OCI-LY1 (cell line): ENCODE measurements at regions not wholly inside any gene's neighbourhood (a gene's known extent, or its start where the extent isn't known, plus 50 kb on each side); places are given as distances from the start of the nearest gene placed in this dataset.

ENCODE experiments used
- H2AFZ ChIP-seq: fragments of 200-600 bp; sonication (generic), shearing (Covaris generic); 2 replicates; pipeline ENCODE4 v1.6.0; 2014; ENCODE audit warnings: antibody characterized with exemption, mild to moderate bottlenecking, low read length
- H3F3A ChIP-seq: fragments of 200-600 bp; sonication (generic), shearing (Covaris generic); 2 replicates; pipeline ENCODE4 v1.6.0; 2014; ENCODE audit warnings: mild to moderate bottlenecking, antibody characterized with exemption, low read length, moderate library complexity; ENCODE audit not compliant: insufficient read depth
- H3K27ac ChIP-seq: fragments of 200-600 bp; sonication (generic); 2 replicates; pipeline ENCODE4 v1.5.1; 2014; ENCODE audit warnings: low read length, mixed run types, mild to moderate bottlenecking, low read depth; ENCODE audit not compliant: poor library complexity, severe bottlenecking
- H3K27me3 ChIP-seq: fragments of 200-600 bp; sonication (generic); 2 replicates; pipeline ENCODE4 v1.6.0; 2014; ENCODE audit warnings: antibody characterized with exemption, mild to moderate bottlenecking, low read length, moderate library complexity; ENCODE audit not compliant: insufficient read depth
- H3K36me3 ChIP-seq: fragments of 200-600 bp; sonication (generic); 2 replicates; pipeline ENCODE4 v1.6.1; 2014; ENCODE audit warnings: mild to moderate bottlenecking, antibody characterized with exemption, low read length, moderate library complexity, mixed read lengths; ENCODE audit not compliant: insufficient read depth
- H3K4me1 ChIP-seq: fragments of 200-600 bp; sonication (generic); 2 replicates; pipeline ENCODE4 v1.5.1; 2014; ENCODE audit warnings: mild to moderate bottlenecking, low read length, moderate library complexity; ENCODE audit not compliant: insufficient read depth, severe bottlenecking
- H3K4me2 ChIP-seq: fragments of 200-600 bp; sonication (generic), shearing (Covaris generic); 2 replicates; pipeline ENCODE4 v1.6.1; 2014; ENCODE audit warnings: low read length
- H3K4me3 ChIP-seq: fragments of 200-600 bp; sonication (generic); 2 replicates; pipeline ENCODE4 v1.5.1; 2014; ENCODE audit warnings: low read length, low read depth, mild to moderate bottlenecking, mixed read lengths; ENCODE audit not compliant: poor library complexity, severe bottlenecking
- H3K79me2 ChIP-seq: fragments of 200-600 bp; shearing (Covaris generic); 2 replicates; pipeline ENCODE4 v1.6.1; 2016; ENCODE audit warnings: mixed run types, low read length, mixed read lengths; ENCODE audit not compliant: insufficient read depth
- H3K9ac ChIP-seq: fragments of 200-600 bp; sonication (generic), shearing (Covaris generic); 2 replicates; pipeline ENCODE4 v1.6.1; 2014; ENCODE audit warnings: mild to moderate bottlenecking, low read length, mixed read lengths
- H3K9me2 ChIP-seq: fragments of 200-600 bp; sonication (generic), shearing (Covaris generic); 2 replicates; pipeline ENCODE4 v1.6.1; 2014; ENCODE audit warnings: low read depth, mild to moderate bottlenecking, low read length, mixed read lengths
- H3K9me3 ChIP-seq: fragments of 200-600 bp; shearing (Covaris generic); 2 replicates; pipeline ENCODE4 v1.6.1; 2014; ENCODE audit warnings: low read length, mixed read lengths
- H4K20me1 ChIP-seq: fragments of 200-600 bp; sonication (generic), shearing (Covaris generic); 2 replicates; pipeline ENCODE4 v1.6.0; 2016; ENCODE audit warnings: mild to moderate bottlenecking, low read length; ENCODE audit not compliant: insufficient read depth
- CTCF ChIP-seq: fragments of 200-600 bp; sonication (generic), shearing (Covaris generic); IDR thresholded peaks from 2 replicates; pipeline ENCODE4 v1.5.1; 2017; ENCODE audit warnings: mild to moderate bottlenecking, antibody characterized with exemption, low read length, moderate library complexity, mixed read lengths
- EZH2 ChIP-seq: fragments of 200-600 bp; sonication (generic), shearing (Covaris generic); IDR thresholded peaks from 2 replicates; pipeline ENCODE4 v1.8.0; 2017; ENCODE audit warnings: borderline replicate concordance, mixed run types, mild to moderate bottlenecking, antibody characterized with exemption, low read length, moderate library complexity, mixed read lengths

DNA sequence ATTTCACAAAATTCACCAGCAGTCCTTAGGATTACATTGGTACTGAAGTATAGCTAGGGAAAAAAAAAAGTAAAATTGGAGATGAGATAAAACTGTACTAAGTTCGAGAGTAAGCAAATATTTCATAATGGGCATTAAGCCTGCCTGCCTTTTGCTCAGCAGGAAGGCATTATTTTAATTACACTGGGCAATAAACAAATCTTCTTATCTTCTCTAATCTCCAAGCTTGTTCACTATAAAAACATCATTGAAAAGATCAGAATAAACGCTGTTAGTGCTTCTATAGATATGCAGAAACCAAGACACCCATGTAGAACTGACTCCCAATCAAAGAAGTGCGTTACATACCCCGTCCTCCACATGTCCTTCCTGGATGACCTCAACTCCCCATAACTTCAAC is 174.2 kb upstream of the CHODL start:
- Histone ChIP-seq H4K20me1 (no peaks in the 10 kb centered on the region), H3K36me3 (no peaks in the 10 kb centered on the region), H3K4me2 (no peak overlapping the region), H3K9ac (no peak overlapping the region), H2AFZ (no peak overlapping the region), H3K4me1 (no peaks in the 10 kb centered on the region), H3K79me2 (no peaks in the 10 kb centered on the region), H3K27me3 (no peaks in the 10 kb centered on the region), H3K27ac (no peak overlapping the region), H3F3A (no peaks in the 10 kb centered on the region), H3K9me2 (no peaks in the 10 kb centered on the region), H3K4me3 (no peak overlapping the region), H3K9me3 (no peaks in the 10 kb centered on the region)
- TF ChIP-seq CTCF (no peak), EZH2 (no peak)

DNA sequence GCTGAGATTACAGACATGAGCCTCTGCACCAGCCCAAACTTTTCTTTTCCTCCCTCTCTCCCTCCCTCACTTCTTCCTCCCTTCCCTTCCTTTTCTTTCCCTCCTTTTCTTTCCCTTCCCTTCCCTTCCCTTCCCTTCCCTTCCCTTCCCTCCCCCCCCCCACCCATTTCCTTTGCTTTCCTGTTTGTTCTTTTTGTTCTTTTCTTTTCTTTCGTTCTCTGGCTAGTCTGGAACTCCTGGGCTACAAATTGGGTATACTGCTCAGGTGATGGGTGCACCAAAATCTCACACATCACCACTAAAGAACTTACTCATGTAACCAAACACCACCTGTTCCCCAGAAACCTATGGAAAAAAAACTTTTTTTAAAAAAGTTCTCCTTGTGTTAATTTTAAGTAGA is 174.8 kb upstream of the CHODL start:
- Histone ChIP-seq H3K27me3 (no peaks in the 10 kb centered on the region), H3K4me2 (no peak overlapping the region), H3K9me2 (no peaks in the 10 kb centered on the region)

GRCh38 chr21:18060402-18060801 is 184.2 kb upstream of the CHODL start:
- H3K9ac ChIP-seq: no peak overlapping the region
- H3K79me2 ChIP-seq: no peaks in the 10 kb centered on the region
- no peaks in the 10 kb centered on the region for H4K20me1 ChIP-seq
- no peaks in the 10 kb centered on the region for H3K9me3 ChIP-seq
- no peak overlapping the region for H3K4me2 ChIP-seq
- H3F3A ChIP-seq: no peaks in the 10 kb centered on the region
- H2AFZ ChIP-seq: no peak overlapping the region
- no peak overlapping the region for H3K4me3 ChIP-seq
- no peaks in the 10 kb centered on the region for H3K4me1 ChIP-seq
- no peak overlapping the region for H3K27ac ChIP-seq
- H3K36me3 ChIP-seq: no peaks in the 10 kb centered on the region
- TF ChIP-seq CTCF: no peak
- TF ChIP-seq EZH2: no peak
- H3K9me2 ChIP-seq: no peaks in the 10 kb centered on the region
- no peaks in the 10 kb centered on the region for H3K27me3 ChIP-seq

More for the DNA sequence above, 174.8 kb upstream of the CHODL start:
- no peaks in the 10 kb centered on the region for H3F3A ChIP-seq
- no peak overlapping the region for H3K9ac ChIP-seq
- TF ChIP-seq CTCF: no peak
- TF ChIP-seq EZH2: no peak
- no peaks in the 10 kb centered on the region for H3K79me2 ChIP-seq
- no peaks in the 10 kb centered on the region for H4K20me1 ChIP-seq
- H3K4me3 ChIP-seq: no peak overlapping the region
- no peaks in the 10 kb centered on the region for H3K9me3 ChIP-seq
- no peaks in the 10 kb centered on the region for H3K4me1 ChIP-seq
- H3K36me3 ChIP-seq: no peaks in the 10 kb centered on the region
- no peak overlapping the region for H2AFZ ChIP-seq
- no peak overlapping the region for H3K27ac ChIP-seq
